Endothelial cell of umbilical vein (primary cell): ENCODE measurements at regions not wholly inside any gene's neighbourhood (a gene's known extent, or its start where the extent isn't known, plus 50 kb on each side); places are given as distances from the start of the nearest gene placed in this dataset.

Experiments
- BruUV-seq: library from RNA; stranded (reverse); fragments of 400-500 nt; replicated peaks from 2 replicates; lab custom pipeline; 2021; lab: Mats Ljungman, UMichigan
- CTCF ChIA-PET: fragments of 300-600, 350-600 bp; sonication (Branson Sonifier 250); formaldehyde crosslinking; loops from one replicate; lab custom pipeline; 2021; ENCODE audit warnings: antibody characterized with exemption, inconsistent platforms; lab: Charles Lee
- POLR2A ChIA-PET: fragments of 300-600, 350-600 bp; sonication (Branson Sonifier 250); formaldehyde crosslinking; loops from one replicate; lab custom pipeline; 2021; ENCODE audit warnings: antibody characterized with exemption, inconsistent platforms; lab: Charles Lee
- DNase-seq: peaks from one replicate; pipeline ENCODE4 v3.0.0-alpha.2; 2011; ENCODE audit warnings: low read depth, low spot score
- FAIRE-seq: peaks from 2 replicates; lab custom pipeline; 2011; peaks lifted over from hg19 to GRCh38; lab: Jason Lieb, UNC
- H2AFZ ChIP-seq: 2 replicates; pipeline ENCODE4 v1.6.0; 2012; ENCODE audit warnings: low read depth, low read length, control low read depth, inconsistent platforms
- H3K27ac ChIP-seq: 2 replicates; pipeline ENCODE4 v1.5.1; 2011; ENCODE audit warnings: low read depth, mild to moderate bottlenecking, control low read depth, low read length, moderate library complexity; ENCODE audit not compliant: insufficient read depth
- H3K27me3 ChIP-seq, 2 experiments: 2 replicates each; pipeline versions ENCODE4 v1.6.0 to v1.6.1; 2011; ENCODE audit warnings: low read length in 2 of 2, mixed read lengths in 1 of 2; ENCODE audit not compliant: control insufficient read depth in 2 of 2, insufficient read depth in 2 of 2
- H3K36me3 ChIP-seq, 2 experiments: 2 replicates in 1 of 2; 3 replicates in 1 of 2; pipeline ENCODE4 v1.5.1; 2011; ENCODE audit warnings: low read length in 2 of 2, mild to moderate bottlenecking in 1 of 2, moderate library complexity in 1 of 2; ENCODE audit not compliant: control insufficient read depth in 2 of 2, insufficient read depth in 2 of 2; ENCODE audit errors: extremely low read depth in 1 of 2
- H3K4me1 ChIP-seq: 3 replicates; pipeline ENCODE4 v1.5.1; 2011; ENCODE audit warnings: mild to moderate bottlenecking, low read length; ENCODE audit not compliant: control insufficient read depth, insufficient read depth; ENCODE audit errors: extremely low read depth
- H3K4me2 ChIP-seq: 2 replicates; pipeline ENCODE4 v1.6.1; 2011; ENCODE audit warnings: low read length, control low read depth, mixed read lengths; ENCODE audit not compliant: insufficient read depth
- H3K4me3 ChIP-seq, 3 experiments: fragments of 200-600 bp in 1 of 3; sonication (generic), shearing (Covaris generic) in 1 of 3; replicated peaks in 1 of 3; 2 replicates each; pipeline ENCODE4 v1.5.1; 2011 to 2016; ENCODE audit warnings: control low read depth in 3 of 3, low read length in 3 of 3, mild to moderate bottlenecking in 2 of 3, inconsistent platforms in 1 of 3, low read depth in 1 of 3, moderate library complexity in 1 of 3; ENCODE audit not compliant: insufficient read depth in 1 of 3
- H3K79me2 ChIP-seq: 2 replicates; pipeline ENCODE4 v1.6.0; 2012; ENCODE audit warnings: low read length, inconsistent platforms; ENCODE audit not compliant: control insufficient read depth, insufficient read depth
- H3K9ac ChIP-seq: replicated peaks from 2 replicates; pipeline ENCODE3; 2011; ENCODE audit warnings: low read length, control low read depth; ENCODE audit not compliant: insufficient read depth; ENCODE audit errors: extremely low read depth
- H3K9me1 ChIP-seq: replicated peaks from 3 replicates; pipeline ENCODE4 v1.6.0; 2011; ENCODE audit warnings: mild to moderate bottlenecking, low read length; ENCODE audit not compliant: control insufficient read depth, insufficient read depth; ENCODE audit errors: extremely low read depth
- H3K9me3 ChIP-seq: replicated peaks from 2 replicates; pipeline ENCODE4 v1.5.1; 2012; ENCODE audit warnings: low read length, inconsistent platforms; ENCODE audit not compliant: control insufficient read depth, insufficient read depth
- H4K20me1 ChIP-seq: replicated peaks from 2 replicates; pipeline ENCODE3; 2011; ENCODE audit warnings: mild to moderate bottlenecking, low read length; ENCODE audit not compliant: control insufficient read depth, insufficient read depth; ENCODE audit errors: extremely low read depth
- EZH2 ChIP-seq: IDR thresholded peaks from 2 replicates; pipeline ENCODE4 v1.6.1; 2012; ENCODE audit warnings: borderline replicate concordance, low read depth, mild to moderate bottlenecking, moderate library complexity, low read length, inconsistent platforms; ENCODE audit not compliant: severe bottlenecking
- FOS ChIP-seq: IDR thresholded peaks from 2 replicates; pipeline ENCODE4 v1.6.1; 2011; ENCODE audit warnings: mild to moderate bottlenecking, low read length, moderate library complexity, borderline replicate concordance; ENCODE audit not compliant: insufficient read depth
- GATA2 ChIP-seq: IDR thresholded peaks from 2 replicates; pipeline ENCODE4 v1.7.0; 2011; ENCODE audit warnings: low read depth, mild to moderate bottlenecking, moderate library complexity, mixed read lengths, low read length; ENCODE audit not compliant: insufficient read length, insufficient read depth
- JUN ChIP-seq: IDR thresholded peaks from 2 replicates; pipeline ENCODE4 v1.6.1; 2011; ENCODE audit warnings: borderline replicate concordance, low read depth; ENCODE audit not compliant: insufficient read length, insufficient read depth
- MYC ChIP-seq: IDR thresholded peaks from one replicate; pipeline ENCODE4 v1.6.1; 2011; ENCODE audit warnings: mild to moderate bottlenecking, low read depth, low read length
- POLR2A ChIP-seq: IDR thresholded peaks from 2 replicates; pipeline ENCODE4 v1.6.1; 2012; ENCODE audit warnings: low read depth, mild to moderate bottlenecking, control low read depth, low read length
- POLR2AphosphoS5 ChIP-seq: IDR thresholded peaks from 2 replicates; pipeline ENCODE4 v1.6.1; 2012; ENCODE audit warnings: low read depth, mild to moderate bottlenecking, control low read depth, low read length, moderate library complexity; ENCODE audit not compliant: insufficient read depth
- dilution Hi-C: fragments of 300-500 bp; cut with MboI; formaldehyde crosslinking; loops from one replicate; pipeline ENCODE4 v1.15.0; 2019; ENCODE audit warnings: low sequenced_read_pairs; ENCODE audit not compliant: extremely low pct_ligation_motif_present
- intact Hi-C: fragments of 100-400 bp; cut with micrococcal nuclease; formaldehyde crosslinking; loops from one replicate; pipeline ENCODE4 v1.10.0; 2022
- TF ChIP-seq, protein P1 (sequence below): IDR thresholded peaks from 2 replicates; pipeline ENCODE4 v1.6.1; 2011; ENCODE audit not compliant: insufficient read depth, insufficient read length

DNA sequence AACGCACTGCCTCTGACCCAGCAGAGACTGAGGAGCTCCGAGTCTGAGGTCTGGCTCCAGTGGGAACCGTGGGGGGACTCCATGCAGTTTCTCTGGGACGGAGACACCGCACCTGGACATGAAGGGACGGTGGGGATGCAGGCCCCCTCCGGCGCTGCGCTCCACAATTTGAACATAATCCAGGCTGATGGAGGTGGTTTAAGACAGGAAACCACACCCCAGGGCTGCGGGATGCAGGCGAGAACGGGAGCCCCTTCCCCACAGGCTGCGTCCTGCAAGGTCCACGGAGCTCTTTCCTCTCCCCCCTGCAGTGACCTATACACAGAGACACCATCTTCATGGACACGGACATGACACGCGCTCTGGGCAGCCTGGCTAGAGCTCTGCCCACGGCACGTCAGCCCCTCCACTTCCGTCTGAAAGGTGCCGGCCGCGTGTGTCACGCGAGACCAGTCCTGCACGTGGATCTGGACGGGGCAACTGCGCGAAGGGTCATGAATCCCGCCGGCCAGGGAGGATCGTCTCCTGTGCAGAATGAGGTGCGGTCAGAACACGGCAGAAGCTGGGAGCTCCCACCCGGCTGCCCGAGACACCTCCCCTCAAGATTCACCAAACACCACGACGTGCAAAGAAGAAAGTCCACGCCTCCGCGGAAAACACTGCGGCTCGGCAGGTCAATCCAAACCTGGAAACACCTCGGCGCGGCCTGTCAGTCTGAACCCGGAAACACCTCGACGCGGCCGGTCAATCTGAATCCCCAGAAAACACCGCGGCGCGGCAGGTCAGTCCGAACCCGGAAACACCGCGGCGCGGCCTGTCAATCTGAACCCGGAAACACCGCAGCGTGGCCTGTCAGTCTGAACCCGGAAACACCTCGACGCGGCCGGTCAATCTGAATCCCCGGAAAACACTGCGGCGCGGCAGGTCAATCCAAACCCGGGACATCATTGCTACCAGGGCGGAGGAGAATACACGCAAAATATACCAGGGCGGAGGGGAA is 212.4 kb downstream of the BRD1 start:
- intact Hi-C loops (no loop called here), dilution Hi-C loops (no loop called here)
- Histone ChIP-seq H3K9ac (no peak overlapping the region), H3K79me2 (no peaks in the 10 kb centered on the region), H3K27ac (no peak overlapping the region), H3K27me3 (no peaks in the 10 kb centered on the region), H3K9me1 (no peaks in the 10 kb centered on the region), H3K9me3 (no peaks in the 10 kb centered on the region), H3K36me3 (peaks cover 0 to 1% of the 10 kb centered on the region in 2 experiments), H3K4me2 (no peak overlapping the region), H3K4me3 (no peak overlapping the region), H2AFZ (no peak overlapping the region), H3K4me1 (no peaks in the 10 kb centered on the region), H4K20me1 (no peaks in the 10 kb centered on the region)
- CTCF ChIA-PET: no interaction called here
- BruUV-seq: no TSS peak
- no peak for FAIRE-seq
- POLR2A ChIA-PET: no interaction called here
- no peak for DNase-seq
- no peak for TF ChIP-seq FOS
- no peak for TF ChIP-seq POLR2AphosphoS5
- no peak for TF ChIP-seq GATA2
- TF ChIP-seq JUN: no peak
- TF ChIP-seq MYC: no peak
- TF ChIP-seq EZH2: no peak
- TF ChIP-seq, protein P1, sequence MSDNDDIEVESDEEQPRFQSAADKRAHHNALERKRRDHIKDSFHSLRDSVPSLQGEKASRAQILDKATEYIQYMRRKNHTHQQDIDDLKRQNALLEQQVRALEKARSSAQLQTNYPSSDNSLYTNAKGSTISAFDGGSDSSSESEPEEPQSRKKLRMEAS: no peak
- no peak for TF ChIP-seq POLR2A
